Lower leg skin (tissue), 3 donors: ENCODE measurements at regions not wholly inside any gene's neighbourhood (a gene's known extent, or its start where the extent isn't known, plus 50 kb on each side); places are given as distances from the start of the nearest gene placed in this dataset.

ENCODE experiments used
- CTCF ChIP-seq, 3 donors: fragments of 450-650 bp; IDR thresholded peaks; one replicate each; pipeline ENCODE4 v1.5.1; 2016; ENCODE audit warnings: antibody characterized with exemption in 3 of 3, mild to moderate bottlenecking in 3 of 3, moderate library complexity in 2 of 3
- POLR2A ChIP-seq, 2 donors: fragments of 450-650 bp; IDR thresholded peaks; one replicate each; pipeline ENCODE4 v1.6.1; 2016 to 2017; ENCODE audit warnings: antibody characterized with exemption in 2 of 2, mild to moderate bottlenecking in 1 of 2, moderate library complexity in 1 of 2

- no peak for TF ChIP-seq CTCF (IDR thresholded peaks at IDR 0.05)
- no peak for TF ChIP-seq POLR2A (IDR thresholded peaks at IDR 0.05)
Observed at GRCh38 chr6:134741200-134741536, 208.7 kb downstream of the ALDH8A1 start.
